NCI-H2171 (cell line): ENCODE measurements at regions not wholly inside any gene's neighbourhood (a gene's known extent, or its start where the extent isn't known, plus 50 kb on each side); places are given as distances from the start of the nearest gene placed in this dataset.
"Not testable (repeated sequence)": the region's sequence is repeated elsewhere in the genome, so short reads cannot be mapped to it uniquely, and the experiment has no call there.

Experiments used
- DNase-seq: peaks from one replicate; lab custom pipeline; 2025; lab: John Stamatoyannopoulos, UW

- DNase-seq = no peak
Observed at GRCh38 chr13:100811928-100812327, 137.3 kb upstream of the TMTC4 start.

- DNase-seq = no peak
Observed at GRCh38 chr13:100811024-100811865, 136.7 kb upstream of the TMTC4 start.

DNA sequence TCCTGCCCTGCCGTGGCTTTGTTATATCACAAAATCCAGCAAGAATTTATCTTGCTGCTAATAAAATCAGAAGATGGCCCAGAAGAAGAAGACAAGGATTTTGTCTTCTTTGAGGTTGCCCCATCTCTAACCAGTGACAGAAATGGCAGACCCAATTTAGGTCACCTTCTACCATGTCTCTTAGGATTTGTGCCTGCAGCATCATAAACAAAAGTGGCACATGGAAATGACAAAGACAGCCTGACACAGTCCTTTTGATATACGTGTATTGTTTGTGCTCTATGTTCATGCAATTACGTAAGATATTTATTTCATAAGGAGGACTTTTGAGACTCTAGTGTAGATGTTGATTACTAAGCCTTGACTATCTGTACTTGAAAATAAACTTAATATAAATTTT lies 135.9 kb upstream of the TMTC4 start:
- DNase-seq = no peak

GRCh38 chr13:100809856-100810255 lies 135.3 kb upstream of the TMTC4 start:
- DNase-seq = peak; percentile 11

DNA sequence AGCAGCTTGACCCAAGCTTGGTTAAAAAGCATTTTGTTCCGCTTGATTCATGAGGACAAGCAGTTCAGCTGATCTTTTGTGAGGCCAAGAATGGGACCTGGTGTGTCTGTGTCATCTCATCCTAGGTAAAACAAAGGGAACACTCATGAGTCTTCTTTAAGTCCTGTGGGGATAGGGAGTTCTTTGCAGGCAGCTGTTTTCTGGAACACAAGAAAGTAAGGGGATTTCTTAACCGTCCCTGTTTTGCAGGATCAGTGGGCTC lies 134.5 kb upstream of the TMTC4 start:
- no peak for DNase-seq

GRCh38 chr13:100808330-100809128 lies 133.9 kb upstream of the TMTC4 start:
- no peak for DNase-seq

- DNase-seq = no peak
Observed at GRCh38 chr13:100803091-100803490, 128.5 kb upstream of the TMTC4 start.

DNA sequence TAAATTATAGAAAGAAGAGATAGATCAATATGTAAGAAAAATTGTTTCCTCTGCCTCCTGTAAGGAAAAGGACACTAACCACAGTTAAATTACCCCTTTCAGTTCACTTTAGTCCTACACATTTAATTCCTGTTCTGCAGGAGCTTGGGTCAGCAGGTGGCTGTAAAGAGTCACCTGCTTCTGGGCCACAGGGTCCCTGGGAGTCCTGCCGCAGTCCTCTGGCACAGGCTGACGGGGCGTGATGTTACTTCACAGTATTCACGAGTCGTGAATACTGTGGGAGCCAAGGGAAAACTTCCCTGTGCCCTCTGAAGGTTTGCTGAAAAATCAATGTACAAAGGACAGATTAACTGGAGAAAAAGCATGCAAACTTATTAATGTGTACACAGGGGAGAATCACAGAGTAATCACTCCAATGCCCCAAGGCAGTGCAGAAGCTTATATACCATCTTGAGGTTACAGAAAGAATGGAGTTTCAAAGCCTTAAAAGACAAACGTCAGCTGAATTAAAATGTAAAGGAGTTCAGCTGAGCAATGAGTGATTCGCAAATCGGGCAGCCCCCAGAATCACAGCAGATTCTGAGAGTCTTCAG lies 125.8 kb upstream of the TMTC4 start:
- DNase-seq = no peak

DNA sequence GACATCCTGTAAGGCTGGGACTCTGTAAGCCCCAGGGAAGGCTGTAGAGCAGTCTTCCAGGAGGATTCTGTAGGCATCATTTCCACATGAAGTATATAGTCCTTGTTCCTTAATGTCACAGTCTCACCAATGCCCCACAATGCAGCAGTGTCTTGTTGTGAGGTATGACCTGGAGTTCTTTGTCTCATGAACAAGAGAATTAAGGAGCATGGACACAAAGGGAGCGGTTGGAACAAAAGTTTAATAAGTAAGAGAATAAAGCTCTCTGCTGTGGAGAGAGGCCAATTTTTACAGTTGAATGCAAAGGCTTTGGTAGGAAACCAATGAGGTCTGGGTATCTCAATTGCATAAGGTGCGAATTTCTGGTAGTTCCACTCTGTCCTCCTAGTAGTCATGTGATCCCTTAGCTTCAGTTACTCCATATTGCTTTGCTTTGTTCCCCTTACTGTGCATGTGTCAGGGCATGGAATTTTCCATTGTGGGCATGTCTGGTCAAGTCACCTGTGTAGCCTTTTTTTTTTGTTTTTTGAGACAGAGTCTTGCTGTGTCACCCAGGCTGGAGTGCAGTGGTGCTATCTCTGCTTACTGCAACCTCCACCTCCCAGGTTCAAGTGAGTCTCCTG lies 124.3 kb upstream of the TMTC4 start:
- DNase-seq = no peak

DNA sequence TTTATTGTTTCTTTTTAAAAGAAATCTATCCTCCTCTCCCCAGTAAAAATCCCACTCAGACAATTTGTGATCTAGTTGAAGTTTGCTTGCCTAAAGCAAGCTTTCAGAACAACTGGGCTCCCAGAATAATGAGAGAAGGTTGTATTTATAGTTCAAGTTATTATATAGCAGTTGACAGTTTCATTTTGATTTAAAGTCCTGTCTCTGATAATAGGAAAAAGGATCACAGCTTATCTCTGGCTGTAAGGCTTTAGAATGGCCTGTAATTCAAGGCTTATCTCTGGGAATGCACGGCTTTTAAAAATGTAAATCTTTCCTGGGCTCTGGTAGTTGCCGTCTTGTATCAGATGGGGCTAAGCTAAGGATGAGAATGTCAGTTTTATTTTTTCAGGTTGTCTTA lies 123.3 kb upstream of the TMTC4 start:
- DNase-seq = no peak

DNA sequence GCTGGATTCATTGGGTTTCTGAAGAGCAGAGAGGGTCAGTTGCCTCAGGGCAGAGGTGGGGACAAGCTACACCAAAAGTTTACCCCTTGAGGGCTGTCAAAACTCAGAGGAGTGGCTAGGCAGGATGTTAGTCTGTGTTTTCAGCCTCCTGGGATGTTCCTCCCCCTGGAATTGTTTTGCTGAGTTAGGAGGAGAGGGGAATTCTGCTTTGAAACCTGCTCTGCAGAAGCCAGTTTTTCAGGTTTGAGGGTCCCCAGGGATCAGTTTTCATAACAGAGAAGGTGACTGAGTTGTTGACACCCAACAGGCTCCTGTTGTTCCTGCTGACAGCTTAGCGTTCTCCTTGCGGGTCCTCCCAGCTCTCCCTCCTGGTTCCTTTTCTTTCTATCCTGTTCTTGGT lies 121.9 kb upstream of the TMTC4 start:
- DNase-seq = no peak

- no peak for DNase-seq
Observed at GRCh38 chr13:100794575-100794974, 120.0 kb upstream of the TMTC4 start.

DNA sequence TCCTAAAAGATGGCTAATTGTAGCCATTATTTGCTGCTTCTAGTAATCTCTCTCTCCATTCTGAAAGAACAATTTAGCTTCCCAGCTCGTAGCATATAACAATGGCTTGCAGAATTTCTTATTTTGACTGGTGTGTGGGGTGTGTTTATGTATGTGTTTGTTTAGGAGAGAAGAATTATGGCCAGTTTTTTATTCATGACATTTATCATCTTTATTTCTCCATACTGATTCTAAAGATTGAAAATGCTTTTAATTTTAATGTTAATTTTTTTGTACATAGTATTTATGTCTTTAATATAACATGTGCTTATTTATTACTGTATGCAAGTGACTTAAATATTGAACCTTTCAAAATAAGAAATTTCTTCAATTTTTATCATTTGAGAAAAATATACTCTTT lies 115.8 kb upstream of the TMTC4 start:
- DNase-seq = no peak

- DNase-seq = peak; percentile 25
Observed at GRCh38 chr13:100789968-100790367, 115.4 kb upstream of the TMTC4 start.

DNA sequence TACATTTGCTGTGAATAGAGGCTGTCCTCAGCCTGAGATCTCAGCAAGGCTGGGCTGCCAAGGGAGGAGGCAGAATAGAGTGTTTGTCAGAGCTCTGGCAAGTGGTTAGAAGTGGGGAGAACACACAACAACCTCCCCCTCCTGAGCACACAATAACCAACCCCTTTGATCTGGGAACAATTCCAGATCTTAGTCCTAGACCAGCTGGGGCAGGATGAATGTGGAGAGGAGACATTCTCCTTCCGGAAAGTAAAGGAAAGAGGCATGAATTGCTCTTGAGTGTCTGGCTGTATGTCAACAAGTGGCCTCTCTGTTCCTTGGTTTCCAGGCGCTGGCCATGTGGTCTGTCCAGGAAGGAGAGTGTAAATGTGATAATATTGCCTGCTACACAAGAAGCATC lies 114.9 kb upstream of the TMTC4 start:
- peak; percentile 25 for DNase-seq

DNA sequence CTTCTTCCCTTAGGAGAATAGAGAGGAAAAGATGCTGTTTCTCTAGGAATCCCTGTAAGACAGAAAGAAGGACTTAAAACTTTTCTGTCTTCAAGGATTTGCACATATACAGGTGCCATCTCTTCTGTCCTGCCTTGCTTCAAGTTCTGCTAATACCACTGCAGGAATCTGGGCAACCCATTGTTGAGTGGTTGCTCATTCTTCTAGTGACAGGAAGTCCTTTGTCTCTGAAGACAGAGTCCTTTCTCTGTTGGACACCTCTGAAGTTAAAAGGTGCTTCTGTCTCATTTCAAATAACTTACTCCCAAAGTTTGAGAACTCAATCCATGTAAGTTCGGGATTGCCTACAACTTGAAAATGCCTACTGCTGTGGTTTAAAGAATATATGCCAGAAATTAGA lies 114.4 kb upstream of the TMTC4 start:
- no peak for DNase-seq

DNA sequence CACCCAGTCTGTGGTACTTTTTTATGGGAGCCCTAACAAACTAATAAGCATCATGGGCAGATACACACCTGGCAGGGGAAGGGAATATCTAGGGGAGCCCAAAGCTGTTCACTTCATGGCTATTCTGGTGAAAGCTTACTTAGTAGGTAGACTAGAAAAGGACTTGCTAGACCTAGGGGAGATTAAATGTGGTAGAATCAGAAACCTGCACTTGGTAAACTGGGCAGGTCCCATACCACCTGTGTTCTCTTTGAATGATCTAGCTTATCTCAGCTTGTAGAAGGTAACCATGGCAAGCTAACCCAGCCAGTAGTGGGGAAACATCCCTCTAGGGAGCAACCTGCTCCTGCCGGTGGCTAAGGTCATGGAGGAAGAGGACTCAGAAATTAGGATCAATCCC lies 113.9 kb upstream of the TMTC4 start:
- no peak for DNase-seq

- DNase-seq = no peak
Observed at GRCh38 chr13:100787899-100788298, 113.3 kb upstream of the TMTC4 start.

DNA sequence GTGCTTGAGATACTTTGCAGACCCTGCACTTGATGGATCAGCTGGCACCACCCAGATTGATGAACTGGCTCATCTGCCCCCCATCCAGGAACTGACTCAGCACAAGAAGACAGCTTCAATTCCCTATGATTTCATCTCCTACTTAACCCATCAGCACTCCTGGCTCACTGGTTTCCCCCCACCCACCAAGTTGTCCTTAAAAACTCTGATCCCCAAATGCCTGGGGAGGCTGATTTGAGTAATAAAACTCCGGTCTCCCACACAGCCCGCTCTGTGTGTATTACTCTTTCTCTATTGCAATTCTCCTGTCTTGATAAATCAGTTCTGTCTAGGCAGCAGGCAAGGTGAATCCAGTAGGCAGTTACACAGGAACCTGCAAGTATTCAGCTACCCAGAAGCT lies 102.1 kb upstream of the TMTC4 start:
- not testable (repeated sequence) for DNase-seq

DNA sequence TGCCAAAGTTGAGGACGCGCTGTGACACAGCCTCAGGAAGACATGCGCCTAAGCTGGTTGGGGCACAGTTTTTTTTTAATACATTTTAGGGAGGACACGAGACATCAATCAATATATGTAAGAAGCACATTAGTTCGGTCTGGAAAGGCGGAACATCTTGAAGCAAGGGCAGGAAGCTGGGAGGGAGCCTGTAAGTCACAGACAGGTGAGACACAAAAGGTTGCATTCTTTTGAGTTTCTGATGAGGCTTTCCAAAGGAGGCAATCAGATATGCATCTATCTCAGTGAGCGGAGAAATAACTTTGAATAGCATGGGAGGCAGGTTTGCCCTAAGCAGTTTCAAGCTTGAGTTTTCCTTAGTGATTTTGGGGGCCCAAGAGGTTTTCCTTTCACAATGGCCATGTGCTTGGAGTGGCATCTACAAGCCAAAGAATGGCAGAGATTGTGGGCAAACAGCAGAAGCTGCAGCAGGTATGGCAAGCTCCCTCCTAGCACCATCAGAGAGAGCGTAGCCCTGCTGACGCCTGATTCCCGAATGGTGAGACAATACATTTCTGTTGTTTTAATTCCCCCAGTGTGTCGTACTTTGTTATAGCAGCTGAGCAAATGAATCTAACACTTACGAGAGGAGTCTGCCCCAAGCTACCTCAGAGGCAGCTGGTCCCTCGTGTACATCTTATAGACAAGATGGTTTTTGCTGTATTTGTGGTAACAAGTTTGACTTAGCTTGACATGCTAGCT lies 99.5 kb upstream of the TMTC4 start:
- no peak for DNase-seq

- no peak for DNase-seq
Observed at GRCh38 chr13:100773429-100773828, 98.8 kb upstream of the TMTC4 start.

DNA sequence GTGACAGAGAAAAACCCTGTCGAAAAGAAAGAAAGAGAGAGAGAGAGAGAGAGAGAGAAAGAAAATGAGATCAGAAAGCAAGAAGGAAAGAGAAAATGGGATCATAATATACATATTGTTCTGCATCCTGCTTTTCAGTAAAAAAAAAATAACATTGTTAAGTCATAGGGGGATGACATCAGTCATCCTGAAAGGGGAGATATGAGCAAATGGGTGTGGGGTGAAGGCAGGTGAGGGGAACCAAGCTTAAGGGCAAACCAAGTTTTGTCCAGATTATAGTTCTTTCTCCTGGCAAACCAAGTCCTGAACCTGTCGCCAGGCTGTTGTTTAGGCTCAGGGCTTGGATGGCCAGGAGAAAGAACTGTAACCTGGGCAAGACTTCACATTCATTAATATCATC lies 92.6 kb upstream of the TMTC4 start:
- DNase-seq = no peak
